ENCODE measurements at regions not wholly inside any gene's neighbourhood (a gene's known extent, or its start where the extent isn't known, plus 50 kb on each side); places are given as distances from the start of the nearest gene placed in this dataset.
"Not testable (repeated sequence)": the region's sequence is repeated elsewhere in the genome, so short reads cannot be mapped to it uniquely, and the experiment has no call there.

GRCh38 chr6:135655055-135655454 lies 157.5 kb upstream of the AHI1 start:
- DNase-seq (ENCODE audit: low read depth): no peak

GRCh38 chr6:135657207-135657606 lies 159.7 kb upstream of the AHI1 start:
- no peak for DNase-seq (ENCODE audit: low read depth)

GRCh38 chr6:135658481-135658880 lies 160.9 kb upstream of the AHI1 start:
- no peak for DNase-seq (ENCODE audit: low read depth)

- no peak for DNase-seq (ENCODE audit: low read depth)
Measured at GRCh38 chr6:135658916-135659315, 161.4 kb upstream of the AHI1 start.

GRCh38 chr6:135664527-135664926 lies 167.0 kb upstream of the AHI1 start:
- no peak for DNase-seq (ENCODE audit: low read depth)

GRCh38 chr6:135665935-135666334 lies 168.4 kb upstream of the AHI1 start:
- no peak for DNase-seq (ENCODE audit: low read depth)

- DNase-seq (ENCODE audit: low read depth): peak; percentile 39
Measured at GRCh38 chr6:135667691-135668455, 170.3 kb upstream of the AHI1 start.

GRCh38 chr6:135672256-135672655 lies 174.7 kb upstream of the AHI1 start:
- no peak for DNase-seq (ENCODE audit: low read depth)

GRCh38 chr6:135673501-135674309 lies 176.2 kb upstream of the AHI1 start:
- no peak for DNase-seq (ENCODE audit: low read depth)

- DNase-seq (ENCODE audit: low read depth): no peak
Measured at GRCh38 chr6:135675026-135675425, 176.5 kb upstream of the PDE7B start.

- no peak for DNase-seq (ENCODE audit: low read depth)
Measured at GRCh38 chr6:135675862-135676261, 175.6 kb upstream of the PDE7B start.

- DNase-seq (ENCODE audit: low read depth): no peak
Measured at GRCh38 chr6:135680964-135681913, 170.3 kb upstream of the PDE7B start.

GRCh38 chr6:135686784-135687301 lies 164.7 kb upstream of the PDE7B start:
- DNase-seq (ENCODE audit: low read depth): peak; percentile 12

- DNase-seq (ENCODE audit: low read depth): not testable (repeated sequence)
Measured at GRCh38 chr6:135688476-135688875, 163.0 kb upstream of the PDE7B start.

- DNase-seq (ENCODE audit: low read depth): no peak
Measured at GRCh38 chr6:135692426-135692825, 159.1 kb upstream of the PDE7B start.

GRCh38 chr6:135693811-135694370 lies 157.6 kb upstream of the PDE7B start:
- no peak for DNase-seq (ENCODE audit: low read depth)

GRCh38 chr6:135699705-135700104 lies 151.8 kb upstream of the PDE7B start:
- DNase-seq (ENCODE audit: low read depth): no peak

GRCh38 chr6:135701426-135701825 lies 150.1 kb upstream of the PDE7B start:
- no peak for DNase-seq (ENCODE audit: low read depth)

- no peak for DNase-seq (ENCODE audit: low read depth)
Measured at GRCh38 chr6:135703007-135703406, 148.5 kb upstream of the PDE7B start.

GRCh38 chr6:135703621-135704020 lies 147.9 kb upstream of the PDE7B start:
- DNase-seq (ENCODE audit: low read depth): no peak

- DNase-seq (ENCODE audit: low read depth): no peak
Measured at GRCh38 chr6:135707426-135707825, 144.1 kb upstream of the PDE7B start.

- no peak for DNase-seq (ENCODE audit: low read depth)
Measured at GRCh38 chr6:135710042-135710441, 141.5 kb upstream of the PDE7B start.
